ENCODE measurements at regions not wholly inside any gene's neighbourhood (a gene's known extent, or its start where the extent isn't known, plus 50 kb on each side); places are given as distances from the start of the nearest gene placed in this dataset.

DNA sequence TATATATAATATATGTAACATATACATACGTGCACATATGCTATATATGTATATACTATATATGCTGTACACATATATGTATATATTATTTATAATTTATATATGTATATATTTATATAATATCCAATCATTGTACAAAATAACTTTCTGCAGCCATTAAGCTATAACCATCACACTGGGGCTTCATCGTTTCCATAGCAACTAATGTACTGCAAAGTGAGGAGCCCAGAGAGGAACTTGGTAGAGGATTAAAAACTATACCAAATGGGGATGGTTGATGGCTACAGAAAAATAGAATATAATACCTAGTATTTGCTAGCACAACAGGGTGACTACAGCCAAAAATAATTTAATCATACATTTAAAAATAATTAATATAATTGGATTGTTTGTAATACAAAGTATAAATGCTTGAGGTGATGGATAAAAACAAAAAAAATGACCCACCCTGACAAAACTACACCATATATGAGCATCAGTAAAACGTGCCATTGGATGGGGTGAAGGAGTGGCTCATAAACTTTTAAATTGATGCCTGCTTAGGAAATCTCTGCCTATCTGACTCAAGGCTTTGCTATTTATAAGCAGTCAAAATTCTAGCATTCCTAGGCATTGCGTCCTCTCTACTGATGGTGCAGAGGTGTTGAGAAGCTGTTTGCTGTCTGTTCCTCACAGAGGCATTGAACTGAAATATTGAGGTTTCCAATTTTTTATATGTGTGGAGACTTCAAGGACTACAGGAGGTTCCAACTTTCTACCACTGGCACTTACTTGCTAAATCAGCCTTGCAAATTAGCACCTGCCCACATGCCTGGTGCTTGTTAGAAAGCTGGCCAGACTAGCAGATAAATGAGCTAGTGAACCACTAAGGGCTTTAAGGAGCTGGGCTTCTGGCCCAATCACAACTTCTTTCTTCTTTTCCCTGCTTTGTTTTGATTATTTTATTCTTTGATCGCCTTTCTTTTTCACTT is 190.1 kb downstream of the SCP2D1 start:
- Histone ChIP-seq H4K8ac (ENCODE audit: low read depth, low read length) (no peak overlapping the region), H3K18ac (ENCODE audit: low read length) (no peak overlapping the region), H3K9ac (ENCODE audit: low read length) (no peak overlapping the region), H3K23ac (ENCODE audit: low read length) (no peak overlapping the region), H3K36me3 (ENCODE audit: control insufficient read depth, insufficient read depth, low read length) (no peaks in the 10 kb centered on the region), H3K4me2 (ENCODE audit: low read length) (no peak overlapping the region), H3K79me2 (ENCODE audit: control insufficient read depth, insufficient read depth, low read length) (no peaks in the 10 kb centered on the region), H3K4me3 (ENCODE audit: low read length) (no peak overlapping the region), H4K5ac (ENCODE audit: low read length) (no peak overlapping the region), H3K27me3 (ENCODE audit: insufficient read depth, low read length, poor library complexity) (no peaks in the 10 kb centered on the region), H2BK15ac (replicated peaks; ENCODE audit: low read depth) (no peak overlapping the region), H3K56ac (ENCODE audit: low read length) (no peak overlapping the region), H3K4me1 (ENCODE audit: control insufficient read depth, low read depth, low read length) (no peaks in the 10 kb centered on the region), H3K79me1 (ENCODE audit: low read length) (no peaks in the 10 kb centered on the region), H2BK120ac (ENCODE audit: low read depth, low read length) (no peak overlapping the region), H3K4ac (ENCODE audit: low read depth, low read length) (no peak overlapping the region), H2BK5ac (ENCODE audit: low read length) (no peak overlapping the region), H2AK5ac (ENCODE audit: low read length) (no peak overlapping the region), H3K27ac (ENCODE audit: low read depth, low read length) (no peak overlapping the region)
- no CpG with 5 or more reads among the region's 5 CpGs for WGBS (ENCODE audit: extremely low coverage, insufficient coverage, low lambda C conversion rate)
- peak; percentile 22 for DNase-seq

DNA sequence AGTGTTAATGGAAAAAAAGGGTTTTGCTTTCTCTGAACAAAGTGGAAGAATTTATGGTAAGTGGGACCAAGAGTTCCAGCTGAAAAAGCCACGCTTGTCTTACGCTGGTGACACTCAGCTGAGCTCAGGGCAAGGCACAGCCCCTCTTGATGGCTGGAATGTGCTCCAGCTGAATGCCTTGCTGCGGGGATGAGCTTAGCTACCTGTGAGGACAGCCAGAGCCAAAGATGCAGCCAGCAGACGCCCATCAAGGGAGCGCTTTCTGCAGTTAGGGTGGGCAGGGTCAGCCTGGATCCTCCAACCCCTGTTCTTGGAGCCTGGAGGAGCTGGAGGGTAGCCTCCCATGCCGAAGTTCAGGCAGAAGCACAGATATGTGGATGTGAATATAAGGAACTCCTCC is 191.4 kb downstream of the SCP2D1 start:
- H2BK15ac ChIP-seq (replicated peaks; ENCODE audit: low read depth) = no peak overlapping the region
- WGBS (ENCODE audit: extremely low coverage, insufficient coverage, low lambda C conversion rate) = no CpG with 5 or more reads among the region's 6 CpGs
- H3K18ac ChIP-seq (ENCODE audit: low read length) = no peak overlapping the region
- H3K4me1 ChIP-seq (ENCODE audit: control insufficient read depth, low read depth, low read length) = no peaks in the 10 kb centered on the region
- no peaks in the 10 kb centered on the region for H3K79me1 ChIP-seq (ENCODE audit: low read length)
- no peak overlapping the region for H2BK5ac ChIP-seq (ENCODE audit: low read length)
- H3K4me3 ChIP-seq (ENCODE audit: low read length) = no peak overlapping the region
- H3K27ac ChIP-seq (ENCODE audit: low read depth, low read length) = no peak overlapping the region
- no peak overlapping the region for H2BK120ac ChIP-seq (ENCODE audit: low read depth, low read length)
- H4K5ac ChIP-seq (ENCODE audit: low read length) = no peak overlapping the region
- H3K9ac ChIP-seq (ENCODE audit: low read length) = no peak overlapping the region
- H3K4me2 ChIP-seq (ENCODE audit: low read length) = no peak overlapping the region
- no peak overlapping the region for H3K4ac ChIP-seq (ENCODE audit: low read depth, low read length)
- H3K79me2 ChIP-seq (ENCODE audit: control insufficient read depth, insufficient read depth, low read length) = no peaks in the 10 kb centered on the region
- no peak overlapping the region for H2AK5ac ChIP-seq (ENCODE audit: low read length)
- H3K27me3 ChIP-seq (ENCODE audit: insufficient read depth, low read length, poor library complexity) = no peaks in the 10 kb centered on the region
- H3K56ac ChIP-seq (ENCODE audit: low read length) = no peak overlapping the region
- H4K8ac ChIP-seq (ENCODE audit: low read depth, low read length) = no peak overlapping the region
- no peak overlapping the region for H3K23ac ChIP-seq (ENCODE audit: low read length)
- H3K36me3 ChIP-seq (ENCODE audit: control insufficient read depth, insufficient read depth, low read length) = no peaks in the 10 kb centered on the region
- no peak for DNase-seq

DNA sequence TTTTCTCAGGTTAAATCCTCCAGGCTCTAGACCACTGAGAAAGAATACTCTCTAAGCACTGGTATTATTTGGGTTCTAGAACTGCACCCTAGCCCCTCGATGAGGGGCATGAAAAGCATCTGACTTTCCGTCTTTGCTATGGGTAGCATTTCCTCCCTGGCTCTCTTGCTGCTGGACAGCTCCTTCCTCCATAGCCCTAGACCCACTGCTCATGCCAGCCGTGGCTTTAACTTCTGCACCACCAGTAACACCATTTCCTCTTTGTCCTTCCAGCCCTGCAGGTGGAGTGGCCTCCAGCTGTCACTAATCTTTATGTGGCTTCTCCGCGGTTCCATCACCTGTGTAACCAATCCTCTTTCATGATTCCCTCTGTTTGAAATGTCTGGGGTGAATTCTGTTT is 194.9 kb downstream of the SCP2D1 start:
- Histone ChIP-seq H3K18ac (ENCODE audit: low read length) (no peak overlapping the region), H3K36me3 (ENCODE audit: control insufficient read depth, insufficient read depth, low read length) (no peaks in the 10 kb centered on the region), H3K4me1 (ENCODE audit: control insufficient read depth, low read depth, low read length) (no peaks in the 10 kb centered on the region), H2BK120ac (ENCODE audit: low read depth, low read length) (no peak overlapping the region), H3K27me3 (ENCODE audit: insufficient read depth, low read length, poor library complexity) (no peaks in the 10 kb centered on the region), H3K4me3 (ENCODE audit: low read length) (no peak overlapping the region), H3K79me2 (ENCODE audit: control insufficient read depth, insufficient read depth, low read length) (no peaks in the 10 kb centered on the region), H3K79me1 (ENCODE audit: low read length) (no peaks in the 10 kb centered on the region), H3K56ac (ENCODE audit: low read length) (no peak overlapping the region), H3K27ac (ENCODE audit: low read depth, low read length) (no peak overlapping the region), H2AK5ac (ENCODE audit: low read length) (no peak overlapping the region), H3K23ac (ENCODE audit: low read length) (no peak overlapping the region), H4K5ac (ENCODE audit: low read length) (no peak overlapping the region), H3K9ac (ENCODE audit: low read length) (no peak overlapping the region), H4K8ac (ENCODE audit: low read depth, low read length) (no peak overlapping the region), H3K4me2 (ENCODE audit: low read length) (no peak overlapping the region), H2BK15ac (replicated peaks; ENCODE audit: low read depth) (no peak overlapping the region), H2BK5ac (ENCODE audit: low read length) (no peak overlapping the region), H3K4ac (ENCODE audit: low read depth, low read length) (no peak overlapping the region)
- DNase-seq = no peak
- WGBS (ENCODE audit: extremely low coverage, insufficient coverage, low lambda C conversion rate) = no CpG with 5 or more reads among the region's 5 CpGs

DNA sequence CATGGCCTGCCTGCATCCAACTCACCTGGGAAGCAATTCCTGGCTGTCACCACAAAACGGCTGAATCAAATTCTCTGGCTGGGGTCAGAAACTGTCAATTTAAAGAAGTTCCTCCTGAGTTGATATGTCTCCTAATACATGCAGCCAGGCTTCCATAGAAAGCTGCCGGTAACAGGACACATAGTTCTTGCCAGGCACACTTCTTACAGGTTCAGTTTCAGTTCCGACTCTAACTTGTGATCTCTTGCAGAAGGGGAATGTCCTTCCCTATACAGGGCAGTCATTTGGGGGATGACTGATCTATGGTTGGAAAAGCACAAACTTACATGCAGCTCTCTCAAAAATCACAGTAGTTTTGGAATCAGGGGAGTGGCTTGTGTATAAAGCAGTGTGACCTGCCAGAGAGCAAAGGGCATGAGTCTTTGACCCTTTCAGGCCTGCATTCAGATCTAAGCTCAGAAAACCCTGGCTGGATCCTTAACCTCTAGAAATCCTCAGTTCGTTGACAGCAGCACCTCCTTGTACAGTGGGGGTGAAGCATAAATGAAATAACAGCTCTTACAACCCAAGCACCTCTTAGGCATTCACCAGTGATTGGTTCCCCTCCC is 195.6 kb downstream of the SCP2D1 start:
- Histone ChIP-seq H3K27ac (ENCODE audit: low read depth, low read length) (no peak overlapping the region), H3K56ac (ENCODE audit: low read length) (no peak overlapping the region), H3K27me3 (ENCODE audit: insufficient read depth, low read length, poor library complexity) (no peaks in the 10 kb centered on the region), H3K36me3 (ENCODE audit: control insufficient read depth, insufficient read depth, low read length) (no peaks in the 10 kb centered on the region), H2BK15ac (replicated peaks; ENCODE audit: low read depth) (no peak overlapping the region), H3K79me2 (ENCODE audit: control insufficient read depth, insufficient read depth, low read length) (no peaks in the 10 kb centered on the region), H3K4me1 (ENCODE audit: control insufficient read depth, low read depth, low read length) (no peaks in the 10 kb centered on the region), H3K4me2 (ENCODE audit: low read length) (no peak overlapping the region), H3K4ac (ENCODE audit: low read depth, low read length) (no peak overlapping the region), H3K9ac (ENCODE audit: low read length) (no peak overlapping the region), H3K18ac (ENCODE audit: low read length) (no peak overlapping the region), H4K8ac (ENCODE audit: low read depth, low read length) (no peak overlapping the region), H4K5ac (ENCODE audit: low read length) (no peak overlapping the region), H3K23ac (ENCODE audit: low read length) (no peak overlapping the region), H2AK5ac (ENCODE audit: low read length) (no peak overlapping the region), H2BK120ac (ENCODE audit: low read depth, low read length) (no peak overlapping the region), H3K4me3 (ENCODE audit: low read length) (no peak overlapping the region), H2BK5ac (ENCODE audit: low read length) (no peak overlapping the region), H3K79me1 (ENCODE audit: low read length) (no peaks in the 10 kb centered on the region)
- no CpG with 5 or more reads among the region's 4 CpGs for WGBS (ENCODE audit: extremely low coverage, insufficient coverage, low lambda C conversion rate)
- no peak for DNase-seq

DNA sequence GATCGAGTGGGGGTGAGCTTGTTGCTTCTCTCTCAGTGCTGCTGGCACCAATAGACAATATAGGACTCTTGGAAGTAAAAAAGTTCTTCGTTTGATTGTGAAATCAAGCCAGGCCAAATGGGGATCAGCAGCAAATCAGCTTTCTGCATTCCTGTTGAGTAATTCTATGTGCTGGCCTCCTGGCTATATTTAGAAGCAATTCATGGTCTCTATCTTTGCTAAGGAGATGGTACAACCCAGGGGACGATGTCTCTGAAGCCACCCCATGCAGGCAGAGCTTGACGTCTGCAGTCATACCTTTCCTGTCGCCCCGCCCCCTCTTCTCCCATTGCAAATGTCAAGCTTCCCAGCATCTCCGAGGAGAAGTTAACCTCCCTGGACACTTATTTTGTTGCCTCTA is 199.1 kb downstream of the SCP2D1 start:
- peak; percentile 31 for DNase-seq
- no peak overlapping the region for H2BK120ac ChIP-seq (ENCODE audit: low read depth, low read length)
- no peak overlapping the region for H4K8ac ChIP-seq (ENCODE audit: low read depth, low read length)
- no peak overlapping the region for H4K5ac ChIP-seq (ENCODE audit: low read length)
- H2BK15ac ChIP-seq (replicated peaks; ENCODE audit: low read depth) = no peak overlapping the region
- H3K27me3 ChIP-seq (ENCODE audit: insufficient read depth, low read length, poor library complexity) = no peaks in the 10 kb centered on the region
- H3K56ac ChIP-seq (ENCODE audit: low read length) = no peak overlapping the region
- no peaks in the 10 kb centered on the region for H3K79me2 ChIP-seq (ENCODE audit: control insufficient read depth, insufficient read depth, low read length)
- H3K4me1 ChIP-seq (ENCODE audit: control insufficient read depth, low read depth, low read length) = peaks cover 6% of the 10 kb centered on the region
- no CpG with 5 or more reads among the region's 7 CpGs for WGBS (ENCODE audit: extremely low coverage, insufficient coverage, low lambda C conversion rate)
- no peaks in the 10 kb centered on the region for H3K79me1 ChIP-seq (ENCODE audit: low read length)
- no peak overlapping the region for H3K4me3 ChIP-seq (ENCODE audit: low read length)
- H3K36me3 ChIP-seq (ENCODE audit: control insufficient read depth, insufficient read depth, low read length) = no peaks in the 10 kb centered on the region
- no peak overlapping the region for H3K4me2 ChIP-seq (ENCODE audit: low read length)
- H3K4ac ChIP-seq (ENCODE audit: low read depth, low read length) = no peak overlapping the region
- H2AK5ac ChIP-seq (ENCODE audit: low read length) = no peak overlapping the region
- H3K9ac ChIP-seq (ENCODE audit: low read length) = no peak overlapping the region
- no peak overlapping the region for H3K27ac ChIP-seq (ENCODE audit: low read depth, low read length)
- no peak overlapping the region for H3K23ac ChIP-seq (ENCODE audit: low read length)
- no peak overlapping the region for H3K18ac ChIP-seq (ENCODE audit: low read length)
- no peak overlapping the region for H2BK5ac ChIP-seq (ENCODE audit: low read length)

All from mesendoderm (in vitro differentiated cells).